IMR-90 (cell line): ENCODE measurements at regions not wholly inside any gene's neighbourhood (a gene's known extent, or its start where the extent isn't known, plus 50 kb on each side); places are given as distances from the start of the nearest gene placed in this dataset.
A peak's percentile ranks its signal among the peaks of the same experiment; 100 is the strongest.

Experiments
- ATAC-seq: fragments of 200-7000 bp; cut with Tn5 transposase; 2 replicates; pipeline ENCODE4 v1.9.1; 2020; ENCODE audit warnings: low read depth, mild to moderate bottlenecking, moderate library complexity
- BruUV-seq: library from RNA; stranded (reverse); fragments of 400-500 nt; replicated peaks from 2 replicates; lab custom pipeline; 2021; lab: Mats Ljungman, UMichigan
- CTCF ChIA-PET: fragments of 300-600 bp; formaldehyde crosslinking; extraction: SDS; loops from one replicate; lab custom pipeline; 2021; ENCODE audit warnings: antibody characterized with exemption; lab: Yijun Ruan, JAX
- POLR2A ChIA-PET: fragments of 300-600 bp; sonication (Branson Sonifier 250); formaldehyde crosslinking; loops from one replicate; lab custom pipeline; 2022; ENCODE audit warnings: antibody characterized with exemption; ENCODE audit not compliant: unreplicated experiment; lab: Charles Lee
- DNase-seq: peaks from one replicate; pipeline ENCODE4 v3.0.0; 2013
- H2AFZ ChIP-seq: replicated peaks from 2 replicates; pipeline ENCODE3; 2013; ENCODE audit warnings: low read length, mild to moderate bottlenecking; ENCODE audit not compliant: poor library complexity
- H2AK5ac ChIP-seq: 2 replicates; pipeline ENCODE4 v1.6.1; 2013; ENCODE audit warnings: low read depth, low read length, inconsistent platforms
- H2AK9ac ChIP-seq: replicated peaks from 2 replicates; pipeline ENCODE3; 2013; ENCODE audit warnings: mild to moderate bottlenecking, low read depth, low read length, moderate library complexity; ENCODE audit not compliant: poor library complexity
- H2BK120ac ChIP-seq: 2 replicates; pipeline ENCODE4 v1.6.1; 2013; ENCODE audit warnings: low read depth, low read length, inconsistent platforms
- H2BK15ac ChIP-seq: 3 replicates; pipeline ENCODE4 v1.6.1; 2013; ENCODE audit warnings: low read depth, low read length, inconsistent platforms
- H2BK20ac ChIP-seq: 2 replicates; pipeline ENCODE4 v1.6.1; 2013; ENCODE audit warnings: low read depth, mild to moderate bottlenecking, inconsistent platforms, low read length, moderate library complexity
- H2BK5ac ChIP-seq: 2 replicates; pipeline ENCODE4 v1.6.1; 2013; ENCODE audit warnings: mild to moderate bottlenecking, low read depth, low read length, inconsistent platforms; ENCODE audit not compliant: poor library complexity, severe bottlenecking
- H3K14ac ChIP-seq: replicated peaks from 2 replicates; pipeline ENCODE4 v1.6.1; 2013; ENCODE audit warnings: low read depth, low read length, inconsistent platforms
- H3K18ac ChIP-seq: 2 replicates; pipeline ENCODE4 v1.6.1; 2013; ENCODE audit warnings: low read depth, low read length, control low read depth
- H3K23ac ChIP-seq: 2 replicates; pipeline ENCODE4 v1.6.1; 2013; ENCODE audit warnings: low read depth, low read length, inconsistent platforms
- H3K27ac ChIP-seq: 2 replicates; pipeline ENCODE4 v1.5.1; 2013; ENCODE audit warnings: mild to moderate bottlenecking, control low read depth, low read length; ENCODE audit not compliant: insufficient read depth
- H3K27me3 ChIP-seq: 2 replicates; pipeline ENCODE4 v1.6.1; 2013; ENCODE audit warnings: low read length; ENCODE audit not compliant: control insufficient read depth, insufficient read depth
- H3K36me3 ChIP-seq: 2 replicates; pipeline ENCODE4 v1.6.1; 2013; ENCODE audit warnings: low read length, mixed read lengths; ENCODE audit not compliant: control insufficient read depth, insufficient read depth
- H3K4ac ChIP-seq: 2 replicates; pipeline ENCODE4 v1.6.1; 2013; ENCODE audit warnings: low read depth, low read length, inconsistent platforms
- H3K4me1 ChIP-seq: 2 replicates; pipeline ENCODE4 v1.6.1; 2013; ENCODE audit warnings: low read length, mixed read lengths; ENCODE audit not compliant: control insufficient read depth, insufficient read depth
- H3K4me2 ChIP-seq: 2 replicates; pipeline ENCODE4 v1.6.1; 2013; ENCODE audit warnings: low read depth, mild to moderate bottlenecking, control low read depth, low read length, moderate library complexity
- H3K4me3 ChIP-seq: 2 replicates; pipeline ENCODE4 v1.5.1; 2013; ENCODE audit warnings: low read depth, mild to moderate bottlenecking, control low read depth, low read length, moderate library complexity; ENCODE audit not compliant: insufficient read depth
- H3K56ac ChIP-seq: 2 replicates; pipeline ENCODE4 v1.6.1; 2013; ENCODE audit warnings: low read length, inconsistent platforms; ENCODE audit not compliant: insufficient read depth; ENCODE audit errors: extremely low read depth
- H3K79me1 ChIP-seq, 2 experiments: 2 replicates each; pipeline ENCODE4 v1.6.1; 2013; ENCODE audit warnings: low read length in 2 of 2, inconsistent platforms in 1 of 2, low read depth in 1 of 2
- H3K9ac ChIP-seq: 2 replicates; pipeline ENCODE4 v1.6.1; 2013; ENCODE audit warnings: low read depth, low read length, control low read depth
- H3K9me1 ChIP-seq: 2 replicates; pipeline ENCODE4 v1.6.1; 2013; ENCODE audit warnings: low read length, inconsistent platforms; ENCODE audit not compliant: insufficient read depth
- H3K9me3 ChIP-seq: 2 replicates; pipeline ENCODE4 v1.6.1; 2013; ENCODE audit warnings: low read length; ENCODE audit not compliant: control insufficient read depth, insufficient read depth
- H4K20me1 ChIP-seq: 2 replicates; pipeline ENCODE4 v1.6.1; 2013; ENCODE audit warnings: low read length, inconsistent platforms; ENCODE audit not compliant: insufficient read depth
- H4K5ac ChIP-seq: 2 replicates; pipeline ENCODE4 v1.6.1; 2013; ENCODE audit warnings: mild to moderate bottlenecking, low read depth, low read length, control low read depth
- H4K8ac ChIP-seq, 2 experiments: 2 replicates each; pipeline ENCODE4 v1.6.1; 2013; ENCODE audit warnings: low read depth in 2 of 2, low read length in 2 of 2, control low read depth in 1 of 2, inconsistent platforms in 1 of 2
- H4K91ac ChIP-seq: 2 replicates; pipeline ENCODE4 v1.6.1; 2013; ENCODE audit warnings: low read depth, low read length, inconsistent platforms; ENCODE audit not compliant: insufficient read depth
- BHLHE40 ChIP-seq: fragments of 150-350 bp; IDR thresholded peaks from 2 replicates; pipeline ENCODE4 v1.6.1; 2016; ENCODE audit warnings: mild to moderate bottlenecking, low read depth, low read length
- CHD1 ChIP-seq: IDR thresholded peaks from 2 replicates; pipeline ENCODE4 v1.6.1; 2012; ENCODE audit warnings: low read depth, low read length, improper control_type of control experiment
- MAFK ChIP-seq: IDR thresholded peaks from 2 replicates; pipeline ENCODE4 v1.6.1; 2012; ENCODE audit warnings: low read depth, low read length, improper control_type of control experiment
- SMC3 ChIP-seq: fragments of 150-350 bp; IDR thresholded peaks from 2 replicates; pipeline ENCODE4 v1.6.1; 2016; ENCODE audit warnings: low read depth, mild to moderate bottlenecking, antibody characterized with exemption, low read length, moderate library complexity
- WGBS, 2 experiments: methylation state at CpG; one replicate each; pipeline versions ENCODE4 v1.1.5 to v1.1.7; 2013; ENCODE audit warnings: missing lambda C conversion rate in 2 of 2; ENCODE audit not compliant: insufficient read length in 1 of 2; ENCODE audit errors: extremely low coverage in 2 of 2; 5-methylcytosine and 5-hydroxymethylcytosine counted together
- dilution Hi-C: fragments of 300-500 bp; cut with HindIII; formaldehyde crosslinking; loops from one replicate; pipeline ENCODE4 v1.14.3; 2018; ENCODE audit warnings: low sequenced_read_pairs; ENCODE audit not compliant: unreplicated experiment
- in situ Hi-C: fragments of 300-500 bp; cut with MboI; formaldehyde crosslinking; loops from 3 replicates; pipeline ENCODE4 v1.14.3; 2019; ENCODE audit warnings: low sequenced_read_pairs, inconsistent platforms, mixed read lengths
- intact Hi-C: fragments of 100-400 bp; cut with micrococcal nuclease; formaldehyde crosslinking; loops from 2 replicates; pipeline ENCODE4 v1.10.0; 2022

DNA sequence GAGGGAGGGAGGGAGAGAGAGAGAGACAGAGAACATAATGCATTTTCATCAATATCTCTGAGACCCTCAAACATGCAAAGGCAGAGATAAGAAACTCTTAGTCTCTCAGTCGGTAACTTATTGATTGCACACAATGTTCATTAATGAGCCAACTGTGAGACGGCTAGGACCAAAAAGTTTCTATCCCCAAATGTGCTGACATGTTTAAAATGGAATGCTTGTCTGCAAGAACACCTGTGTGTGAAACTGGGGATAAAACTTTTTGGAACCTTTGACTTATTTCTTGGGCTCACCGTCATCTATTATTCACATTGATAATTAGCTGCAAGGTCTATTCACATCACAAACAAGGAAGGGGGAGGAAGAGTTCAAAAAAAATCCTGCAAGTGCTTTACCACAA lies 477.9 kb downstream of the STIM2 start:
- POLR2A ChIA-PET = no interaction called here
- H3K4me3 ChIP-seq = no peak overlapping the region
- peaks cover 2% of the 10 kb centered on the region; the same call in 1 of the 2 replicates for H3K9me3 ChIP-seq
- H3K4ac ChIP-seq = no peak overlapping the region
- no peak overlapping the region for H3K4me2 ChIP-seq
- H3K9me1 ChIP-seq = no peaks in the 10 kb centered on the region
- no peak overlapping the region for H3K56ac ChIP-seq
- H3K27ac ChIP-seq = no peak overlapping the region
- no peak overlapping the region for H3K9ac ChIP-seq
- no peaks in the 10 kb centered on the region for H4K20me1 ChIP-seq
- H4K91ac ChIP-seq = no peak overlapping the region
- no peak overlapping the region for H2AFZ ChIP-seq
- no peak overlapping the region for H2BK15ac ChIP-seq
- no peak overlapping the region for H4K8ac ChIP-seq
- no peak overlapping the region for H3K18ac ChIP-seq
- H2BK20ac ChIP-seq = no peak overlapping the region
- no peaks in the 10 kb centered on the region for H3K36me3 ChIP-seq
- H2AK9ac ChIP-seq = no peak overlapping the region
- no peak for DNase-seq
- BruUV-seq = no TSS peak
- dilution Hi-C loops = no loop called here
- H4K5ac ChIP-seq = no peak overlapping the region
- H3K14ac ChIP-seq = no peak overlapping the region
- no peak for ATAC-seq
- CTCF ChIA-PET = no interaction called here
- intact Hi-C loops = no loop called here
- in situ Hi-C loops = no loop called here
- H3K79me1 ChIP-seq = no peaks in the 10 kb centered on the region
- no peak overlapping the region for H3K23ac ChIP-seq
- no peaks in the 10 kb centered on the region for H3K4me1 ChIP-seq
- no peak for TF ChIP-seq BHLHE40
- TF ChIP-seq CHD1 = no peak
- no peak for TF ChIP-seq SMC3
- peak; percentile 52; the same call in 1 of the 2 replicates for TF ChIP-seq MAFK
- no CpG with 5 or more reads among the region's 3 CpGs for WGBS, 2 experiments
- H2AK5ac ChIP-seq = no peak overlapping the region
- H2BK5ac ChIP-seq = no peak overlapping the region
- no peak overlapping the region for H2BK120ac ChIP-seq
- H3K27me3 ChIP-seq = no peaks in the 10 kb centered on the region
